H1 (cell line): ENCODE measurements at regions not wholly inside any gene's neighbourhood (a gene's known extent, or its start where the extent isn't known, plus 50 kb on each side); places are given as distances from the start of the nearest gene placed in this dataset.

Experiments
- CTCF ChIA-PET: fragments of 300-600 bp; sonication (Branson Sonifier 250); formaldehyde crosslinking; loops from one replicate; lab custom pipeline; 2021; ENCODE audit not compliant: partially characterized antibody; lab: Charles Lee
- POLR2A ChIA-PET: fragments of 300-600 bp; sonication (Branson Sonifier 250); formaldehyde crosslinking; loops from one replicate; lab custom pipeline; 2021; ENCODE audit warnings: inconsistent platforms; ENCODE audit not compliant: partially characterized antibody; lab: Charles Lee
- DNase-seq, 2 experiments: peaks; one replicate each; pipeline versions ENCODE4 v3.0.0 to v3.0.0-alpha.2; 2010 to 2022; ENCODE audit warnings: low spot score in 2 of 2, low read depth in 1 of 2, mixed read lengths in 1 of 2
- FAIRE-seq: peaks from 2 replicates; lab custom pipeline; 2011; peaks lifted over from hg19 to GRCh38; lab: Jason Lieb, UNC
- H2AFZ ChIP-seq: 2 replicates; pipeline ENCODE4 v1.8.1; 2012; ENCODE audit warnings: low read length, inconsistent platforms
- H2AK5ac ChIP-seq: 2 replicates; pipeline ENCODE4 v1.6.1; 2013; ENCODE audit warnings: low read depth, low read length
- H2BK120ac ChIP-seq: replicated peaks from 2 replicates; pipeline ENCODE3; 2013; ENCODE audit warnings: low read depth, low read length, inconsistent platforms
- H2BK12ac ChIP-seq: 2 replicates; pipeline ENCODE4 v1.6.1; 2013; ENCODE audit warnings: low read depth, low read length
- H2BK15ac ChIP-seq: 2 replicates; pipeline ENCODE4 v1.6.1; 2013; ENCODE audit warnings: low read length
- H2BK20ac ChIP-seq: 2 replicates; pipeline ENCODE4 v1.6.1; 2013; ENCODE audit warnings: low read length
- H2BK5ac ChIP-seq: 2 replicates; pipeline ENCODE4 v1.6.1; 2013; ENCODE audit warnings: low read depth, low read length
- H3K14ac ChIP-seq: 2 replicates; pipeline ENCODE4 v1.6.1; 2013; ENCODE audit warnings: inconsistent platforms; ENCODE audit not compliant: insufficient read length
- H3K18ac ChIP-seq: 2 replicates; pipeline ENCODE4 v1.6.1; 2013; ENCODE audit warnings: low read length; ENCODE audit errors: extremely low read depth
- H3K23ac ChIP-seq: 2 replicates; pipeline ENCODE4 v1.6.1; 2013; ENCODE audit warnings: inconsistent platforms; ENCODE audit not compliant: insufficient read length
- H3K23me2 ChIP-seq: 2 replicates; pipeline ENCODE4 v1.6.1; 2013; ENCODE audit warnings: low read depth, low read length
- H3K27ac ChIP-seq: 2 replicates; pipeline ENCODE4 v1.6.1; 2011; ENCODE audit warnings: low read depth, low read length, inconsistent platforms
- H3K27me3 ChIP-seq, 4 experiments: replicated peaks in 1 of 4; 1 replicate in 1 of 4; 2 replicates in 3 of 4; pipeline versions ENCODE4 v1.6.1 to v1.8.1; 2011 to 2013; ENCODE audit warnings: low read length in 3 of 4, mild to moderate bottlenecking in 3 of 4, inconsistent platforms in 2 of 4, mixed read lengths in 2 of 4, moderate library complexity in 1 of 4; ENCODE audit not compliant: control insufficient read depth in 3 of 4, insufficient read depth in 3 of 4; ENCODE audit errors: extremely low read depth in 1 of 4
- H3K36me3 ChIP-seq, 4 experiments: 2 replicates each; pipeline versions ENCODE4 v1.6.1 to v1.8.1; 2011 to 2013; ENCODE audit warnings: mild to moderate bottlenecking in 4 of 4, low read length in 3 of 4, moderate library complexity in 2 of 4, control low read depth in 1 of 4, inconsistent platforms in 1 of 4; ENCODE audit not compliant: insufficient read depth in 4 of 4, control insufficient read depth in 2 of 4
- H3K4ac ChIP-seq: replicated peaks from 2 replicates; pipeline ENCODE3; 2013; ENCODE audit warnings: low read length, low read depth, mixed read lengths, inconsistent platforms; ENCODE audit not compliant: insufficient read length
- H3K4me1 ChIP-seq, 4 experiments: replicated peaks in 1 of 4; 1 replicate in 1 of 4; 2 replicates in 3 of 4; pipeline versions ENCODE4 v1.6.1 to v1.8.1; 2011 to 2013; ENCODE audit warnings: low read length in 3 of 4, inconsistent platforms in 2 of 4, mixed read lengths in 1 of 4; ENCODE audit not compliant: insufficient read depth in 4 of 4, control insufficient read depth in 3 of 4
- H3K4me2 ChIP-seq, 2 experiments: 2 replicates each; pipeline versions ENCODE4 v1.6.1 to v1.8.1; 2011 to 2013; ENCODE audit warnings: low read depth in 2 of 2, low read length in 2 of 2, control low read depth in 1 of 2, inconsistent platforms in 1 of 2, mild to moderate bottlenecking in 1 of 2; ENCODE audit not compliant: insufficient read depth in 1 of 2
- H3K4me3 ChIP-seq, 4 experiments: fragments of 200-600, 300-600 bp in 1 of 4; sonication (generic), shearing (Covaris generic), sonication (Bioruptor Twin) in 1 of 4; 2 replicates each; pipeline versions ENCODE4 v1.5.1 to v1.8.1; 2011 to 2016; ENCODE audit warnings: low read length in 4 of 4, low read depth in 3 of 4, control low read depth in 2 of 4, inconsistent platforms in 2 of 4, mild to moderate bottlenecking in 2 of 4, mixed read lengths in 1 of 4, moderate library complexity in 1 of 4; ENCODE audit not compliant: insufficient read depth in 2 of 4; ENCODE audit errors: extremely low read depth in 1 of 4
- H3K56ac ChIP-seq: replicated peaks from 2 replicates; pipeline ENCODE3; 2013; ENCODE audit warnings: low read depth, mild to moderate bottlenecking, mixed read lengths, low read length, inconsistent platforms; ENCODE audit not compliant: insufficient read length
- H3K79me1 ChIP-seq: 2 replicates; pipeline ENCODE4 v1.6.1; 2013; ENCODE audit warnings: low read depth, low read length, control low read depth
- H3K79me2 ChIP-seq, 2 experiments: 2 replicates each; pipeline versions ENCODE4 v1.6.1 to v1.8.1; 2012 to 2013; ENCODE audit warnings: low read length in 2 of 2, mild to moderate bottlenecking in 2 of 2, inconsistent platforms in 1 of 2; ENCODE audit not compliant: insufficient read depth in 2 of 2, control insufficient read depth in 1 of 2
- H3K9ac ChIP-seq, 4 experiments: replicated peaks in 1 of 4; 1 replicate in 1 of 4; 2 replicates in 3 of 4; pipeline versions ENCODE4 v1.6.1 to v1.8.1; 2011 to 2013; ENCODE audit warnings: low read depth in 3 of 4, low read length in 3 of 4, control low read depth in 2 of 4, mild to moderate bottlenecking in 2 of 4, moderate library complexity in 2 of 4, inconsistent platforms in 1 of 4; ENCODE audit errors: extremely low read depth in 1 of 4
- H3K9me3 ChIP-seq, 2 experiments: 2 replicates each; pipeline versions ENCODE4 v1.6.1 to v1.8.1; 2012 to 2013; ENCODE audit warnings: mild to moderate bottlenecking in 2 of 2, moderate library complexity in 2 of 2, control low read depth in 1 of 2, inconsistent platforms in 1 of 2, low read depth in 1 of 2, low read length in 1 of 2, mixed read lengths in 1 of 2; ENCODE audit not compliant: insufficient read depth in 2 of 2
- H4K20me1 ChIP-seq, 2 experiments: replicated peaks in 1 of 2; 2 replicates each; pipeline versions ENCODE3 to v1.8.1; 2011 to 2013; ENCODE audit warnings: inconsistent platforms in 2 of 2, low read length in 2 of 2, mild to moderate bottlenecking in 1 of 2; ENCODE audit not compliant: insufficient read depth in 2 of 2, control insufficient read depth in 1 of 2
- H4K5ac ChIP-seq: 2 replicates; pipeline ENCODE4 v1.6.1; 2013; ENCODE audit warnings: low read length, low read depth, mixed read lengths, inconsistent platforms; ENCODE audit not compliant: insufficient read length
- H4K8ac ChIP-seq: 2 replicates; pipeline ENCODE4 v1.8.0; 2013; ENCODE audit warnings: mild to moderate bottlenecking, moderate library complexity, low read length, inconsistent platforms; ENCODE audit not compliant: insufficient read depth; ENCODE audit errors: extremely low read depth
- H4K91ac ChIP-seq: replicated peaks from 2 replicates; pipeline ENCODE3; 2013; ENCODE audit warnings: low read length, mixed read lengths, inconsistent platforms; ENCODE audit not compliant: insufficient read length
- ASH2L ChIP-seq: fragments of 200-600, 300-600 bp; sonication (generic); IDR thresholded peaks from one replicate; pipeline ENCODE4 v1.7.1; 2017; ENCODE audit warnings: low read length
- BCL11A ChIP-seq, 2 experiments: IDR thresholded peaks; one replicate each; pipeline ENCODE4 v1.6.1; 2011; ENCODE audit warnings: low read depth in 2 of 2, low read length in 2 of 2, mild to moderate bottlenecking in 2 of 2
- CEBPB ChIP-seq: IDR thresholded peaks from 2 replicates; pipeline ENCODE4 v1.6.1; 2012; ENCODE audit warnings: low read depth, low read length
- CHD2 ChIP-seq: IDR thresholded peaks from 2 replicates; pipeline ENCODE4 v1.6.1; 2012; ENCODE audit warnings: low read length, improper control_type of control experiment
- CREB1 ChIP-seq: IDR thresholded peaks from 2 replicates; pipeline ENCODE4 v1.6.1; 2012; ENCODE audit warnings: inconsistent platforms
- CTBP2 ChIP-seq: IDR thresholded peaks from 2 replicates; pipeline ENCODE4 v1.7.0; 2011; ENCODE audit warnings: borderline replicate concordance, mild to moderate bottlenecking, moderate library complexity, mixed read lengths, low read length; ENCODE audit not compliant: insufficient read depth, insufficient read length
- E2F6 ChIP-seq: IDR thresholded peaks from 2 replicates; pipeline ENCODE4 v1.6.1; 2012; ENCODE audit warnings: inconsistent platforms
- EP300 ChIP-seq, 2 experiments: IDR thresholded peaks; 1 replicate in 1 of 2; 2 replicates in 1 of 2; pipeline ENCODE4 v1.6.1; 2011 to 2012; ENCODE audit warnings: low read depth in 2 of 2, low read length in 2 of 2, mild to moderate bottlenecking in 2 of 2, borderline replicate concordance in 1 of 2, inconsistent platforms in 1 of 2, moderate library complexity in 1 of 2
- NANOG ChIP-seq: IDR thresholded peaks from 2 replicates; pipeline ENCODE4 v1.6.1; 2011; ENCODE audit warnings: low read length, low read depth, mild to moderate bottlenecking, inconsistent platforms; ENCODE audit not compliant: insufficient read depth, poor library complexity, severe bottlenecking
- POLR2A ChIP-seq, 2 experiments: IDR thresholded peaks; 1 replicate in 1 of 2; 2 replicates in 1 of 2; pipeline ENCODE4 v1.6.1; 2011; ENCODE audit warnings: low read depth in 2 of 2, low read length in 2 of 2, mild to moderate bottlenecking in 2 of 2; ENCODE audit errors: control extremely low read depth in 1 of 2
- RAD21 ChIP-seq, 2 experiments: IDR thresholded peaks in 1 of 2; conservative IDR thresholded peaks in 1 of 2; 2 replicates each; pipeline ENCODE4 v1.6.1; 2011; ENCODE audit warnings: low read depth in 2 of 2, low read length in 2 of 2, improper control_type of control experiment in 1 of 2, inconsistent platforms in 1 of 2, mild to moderate bottlenecking in 1 of 2, moderate library complexity in 1 of 2
- RXRA ChIP-seq: IDR thresholded peaks from 2 replicates; pipeline ENCODE4 v1.6.1; 2011; ENCODE audit warnings: low read depth, mild to moderate bottlenecking, low read length, moderate library complexity; ENCODE audit not compliant: insufficient read depth
- SIRT6 ChIP-seq: IDR thresholded peaks from one replicate; pipeline ENCODE4 v1.7.1; 2012; ENCODE audit warnings: low read length, inconsistent platforms
- WGBS, 2 experiments: shearing (Covaris generic) in 1 of 2; methylation state at CpG; one replicate each; pipeline versions ENCODE4 v1.1.6 to v1.1.7; 2013 to 2015; ENCODE audit warnings: low lambda C conversion rate in 2 of 2, mixed read lengths in 2 of 2, inconsistent platforms in 1 of 2, low coverage in 1 of 2, missing lambda C conversion rate in 1 of 2; ENCODE audit not compliant: insufficient replicate concordance in 2 of 2, insufficient coverage in 1 of 2, insufficient read length in 1 of 2; ENCODE audit errors: extremely low coverage in 1 of 2, missing lambda C conversion rate in 1 of 2; 5-methylcytosine and 5-hydroxymethylcytosine counted together

GRCh38 chr3:165434516-165434915 is 238.3 kb upstream of the SLITRK3 start:
- H3K9me3 ChIP-seq: no peaks in the 10 kb centered on the region
- WGBS, 2 experiments: 90% methylated on average over 3 of the region's 3 CpGs; no CpG with 5 or more reads in 1 of the 2 experiments
- H3K36me3 ChIP-seq: no peaks in the 10 kb centered on the region
- H2BK12ac ChIP-seq: no peak overlapping the region
- H2BK120ac ChIP-seq: no peak overlapping the region
- H3K4me2 ChIP-seq: no peak overlapping the region
- ChIA-PET CTCF (interaction anchor here (1.1 kb wide), 1 partner anchor 10 kb away, joined by 4 read pairs; no protein-coding TSS in a partner anchor), POLR2A (no interaction called here)
- no peak overlapping the region for H4K5ac ChIP-seq
- no peak overlapping the region for H2BK20ac ChIP-seq
- H3K23me2 ChIP-seq: peaks cover 2% of the 10 kb centered on the region; the same call in 1 of the 2 replicates
- H4K91ac ChIP-seq: no peak overlapping the region
- no peak overlapping the region for H4K8ac ChIP-seq
- no peaks in the 10 kb centered on the region for H3K79me1 ChIP-seq
- no peak overlapping the region for H2BK15ac ChIP-seq
- H3K4ac ChIP-seq: no peak overlapping the region
- H3K27ac ChIP-seq: no peak overlapping the region
- H3K56ac ChIP-seq: no peak overlapping the region
- FAIRE-seq: no peak
- no peak overlapping the region for H3K23ac ChIP-seq
- no peak for TF ChIP-seq E2F6
- no peak for TF ChIP-seq SIRT6
- no peak for TF ChIP-seq CREB1
- no peak for TF ChIP-seq CHD2
- TF ChIP-seq BCL11A (IDR thresholded peaks at IDR 0.05; ENCODE audit: low read depth in 2 of 2, low read length in 2 of 2): no peak
- TF ChIP-seq RXRA: no peak
- no peak for TF ChIP-seq NANOG
- no peak for TF ChIP-seq CTBP2
- no peak for TF ChIP-seq CEBPB
- no peak for TF ChIP-seq POLR2A (IDR thresholded peaks at IDR 0.05; ENCODE audit: control extremely low read depth in 1 of 2, low read depth in 2 of 2, low read length in 2 of 2)
- TF ChIP-seq ASH2L: no peak
- no peak for TF ChIP-seq EP300 (IDR thresholded peaks at IDR 0.05; ENCODE audit: borderline replicate concordance in 1 of 2, low read depth in 2 of 2, low read length in 2 of 2)
- TF ChIP-seq RAD21 (IDR thresholded peaks at IDR 0.05 in 1 of 2, conservative IDR thresholded peaks at IDR 0.05 in 1 of 2; ENCODE audit: low read depth in 2 of 2, low read length in 2 of 2): no peak
- no peaks in the 10 kb centered on the region for H3K27me3 ChIP-seq
- no peak overlapping the region for H2AFZ ChIP-seq
- DNase-seq: no peak
- no peaks in the 10 kb centered on the region for H3K79me2 ChIP-seq
- H3K9ac ChIP-seq: no peak overlapping the region
- no peak overlapping the region for H3K14ac ChIP-seq
- H2AK5ac ChIP-seq: no peak overlapping the region
- H3K18ac ChIP-seq: no peak overlapping the region
- no peaks in the 10 kb centered on the region for H4K20me1 ChIP-seq
- H3K4me1 ChIP-seq: no peaks in the 10 kb centered on the region
- no peak overlapping the region for H3K4me3 ChIP-seq
- no peak overlapping the region for H2BK5ac ChIP-seq
